ENCODE measurements at regions not wholly inside any gene's neighbourhood (a gene's known extent, or its start where the extent isn't known, plus 50 kb on each side); places are given as distances from the start of the nearest gene placed in this dataset.

- no peaks in the 10 kb centered on the region for H3K9me3 Mint-ChIP-seq
- H3K4me1 Mint-ChIP-seq, result no peaks in the 10 kb centered on the region
- H3K27me3 Mint-ChIP-seq, result no peaks in the 10 kb centered on the region
- no peak overlapping the region for H3K27ac Mint-ChIP-seq
- no peaks in the 10 kb centered on the region for H3K36me3 Mint-ChIP-seq
- H3K4me3 Mint-ChIP-seq, result no peak overlapping the region
These were observed 275.2 kb upstream of the KCNMB2 start for GRCh38 chr3:178260887-178261565.

GRCh38 chr3:178263236-178263916, 272.9 kb upstream of the KCNMB2 start:
- Mint-ChIP-seq H3K4me3 (no peak overlapping the region), H3K4me1 (no peaks in the 10 kb centered on the region), H3K9me3 (no peaks in the 10 kb centered on the region), H3K27ac (no peak overlapping the region), H3K36me3 (no peaks in the 10 kb centered on the region), H3K27me3 (no peaks in the 10 kb centered on the region)

- H3K27ac Mint-ChIP-seq, result no peak overlapping the region
- no peaks in the 10 kb centered on the region for H3K4me1 Mint-ChIP-seq
- H3K9me3 Mint-ChIP-seq, result no peaks in the 10 kb centered on the region
- H3K27me3 Mint-ChIP-seq, result no peaks in the 10 kb centered on the region
- H3K4me3 Mint-ChIP-seq, result no peak overlapping the region
- no peaks in the 10 kb centered on the region for H3K36me3 Mint-ChIP-seq
These were observed 268.9 kb upstream of the KCNMB2 start for GRCh38 chr3:178267158-178267844.

- no peak overlapping the region for H3K4me3 Mint-ChIP-seq
- H3K36me3 Mint-ChIP-seq, result no peaks in the 10 kb centered on the region
- H3K9me3 Mint-ChIP-seq, result no peaks in the 10 kb centered on the region
- no peak overlapping the region for H3K27ac Mint-ChIP-seq
- no peaks in the 10 kb centered on the region for H3K4me1 Mint-ChIP-seq
- H3K27me3 Mint-ChIP-seq, result no peaks in the 10 kb centered on the region
These were observed 265.4 kb upstream of the KCNMB2 start for GRCh38 chr3:178270838-178271237.

- Mint-ChIP-seq H3K27me3 (no peaks in the 10 kb centered on the region), H3K27ac (no peak overlapping the region), H3K4me1 (no peaks in the 10 kb centered on the region), H3K9me3 (no peaks in the 10 kb centered on the region), H3K4me3 (no peak overlapping the region), H3K36me3 (no peaks in the 10 kb centered on the region)
These were observed 264.4 kb upstream of the KCNMB2 start for GRCh38 chr3:178271740-178272387.

GRCh38 chr3:178272841-178273240, 263.4 kb upstream of the KCNMB2 start:
- H3K4me1 Mint-ChIP-seq, result no peaks in the 10 kb centered on the region
- no peak overlapping the region for H3K4me3 Mint-ChIP-seq
- no peaks in the 10 kb centered on the region for H3K9me3 Mint-ChIP-seq
- no peaks in the 10 kb centered on the region for H3K36me3 Mint-ChIP-seq
- no peaks in the 10 kb centered on the region for H3K27me3 Mint-ChIP-seq
- no peak overlapping the region for H3K27ac Mint-ChIP-seq

- Mint-ChIP-seq H3K27me3 (no peaks in the 10 kb centered on the region), H3K9me3 (peaks cover 11% of the 10 kb centered on the region)
These were observed 261.5 kb upstream of the KCNMB2 start for GRCh38 chr3:178274711-178275110.

GRCh38 chr3:178275311-178275710, 260.9 kb upstream of the KCNMB2 start:
- Mint-ChIP-seq H3K9me3 (peaks cover 15% of the 10 kb centered on the region), H3K4me1 (no peaks in the 10 kb centered on the region), H3K36me3 (peaks cover 6% of the 10 kb centered on the region), H3K4me3 (no peak overlapping the region), H3K27me3 (no peaks in the 10 kb centered on the region), H3K27ac (no peak overlapping the region)

More at GRCh38 chr3:178274711-178275110, 261.5 kb upstream of the KCNMB2 start:
- H3K36me3 Mint-ChIP-seq, result peaks cover 4% of the 10 kb centered on the region
- no peak overlapping the region for H3K4me3 Mint-ChIP-seq
- no peak overlapping the region for H3K27ac Mint-ChIP-seq
- H3K4me1 Mint-ChIP-seq, result no peaks in the 10 kb centered on the region

- Mint-ChIP-seq H3K27me3 (no peaks in the 10 kb centered on the region), H3K36me3 (peaks cover 6% of the 10 kb centered on the region), H3K9me3 (peaks cover 17% of the 10 kb centered on the region), H3K4me1 (no peaks in the 10 kb centered on the region), H3K4me3 (no peak overlapping the region), H3K27ac (no peak overlapping the region)
These were observed 260.4 kb upstream of the KCNMB2 start for GRCh38 chr3:178275793-178276192.

- Mint-ChIP-seq H3K27ac (no peak overlapping the region), H3K36me3 (peaks cover 6% of the 10 kb centered on the region), H3K4me1 (no peaks in the 10 kb centered on the region), H3K9me3 (peaks cover 20% of the 10 kb centered on the region), H3K4me3 (no peak overlapping the region), H3K27me3 (no peaks in the 10 kb centered on the region)
These were observed 258.6 kb upstream of the KCNMB2 start for GRCh38 chr3:178277605-178278004.

- peaks cover 26% of the 10 kb centered on the region for H3K9me3 Mint-ChIP-seq
- H3K4me1 Mint-ChIP-seq, result no peaks in the 10 kb centered on the region
- no peak overlapping the region for H3K27ac Mint-ChIP-seq
- H3K27me3 Mint-ChIP-seq, result no peaks in the 10 kb centered on the region
- H3K4me3 Mint-ChIP-seq, result no peak overlapping the region
- peaks cover 8% of the 10 kb centered on the region for H3K36me3 Mint-ChIP-seq
These were observed 252.7 kb upstream of the KCNMB2 start for GRCh38 chr3:178283561-178283960.

- Mint-ChIP-seq H3K4me1 (no peaks in the 10 kb centered on the region), H3K36me3 (peaks cover 8% of the 10 kb centered on the region), H3K27me3 (no peaks in the 10 kb centered on the region), H3K9me3 (peaks cover 23% of the 10 kb centered on the region), H3K27ac (no peak overlapping the region), H3K4me3 (no peak overlapping the region)
These were observed 252.1 kb upstream of the KCNMB2 start for GRCh38 chr3:178284181-178284580.

GRCh38 chr3:178288074-178288473, 248.2 kb upstream of the KCNMB2 start:
- Mint-ChIP-seq H3K4me1 (no peaks in the 10 kb centered on the region), H3K27me3 (no peaks in the 10 kb centered on the region), H3K27ac (no peak overlapping the region), H3K36me3 (peaks cover 4% of the 10 kb centered on the region), H3K4me3 (no peak overlapping the region), H3K9me3 (peaks cover 9% of the 10 kb centered on the region)

- no peak overlapping the region for H3K27ac Mint-ChIP-seq
- peaks cover 4% of the 10 kb centered on the region for H3K36me3 Mint-ChIP-seq
- no peaks in the 10 kb centered on the region for H3K27me3 Mint-ChIP-seq
- H3K4me3 Mint-ChIP-seq, result no peak overlapping the region
- H3K4me1 Mint-ChIP-seq, result no peaks in the 10 kb centered on the region
- peaks cover 9% of the 10 kb centered on the region for H3K9me3 Mint-ChIP-seq
These were observed 246.6 kb upstream of the KCNMB2 start for GRCh38 chr3:178289544-178290160.

GRCh38 chr3:178291574-178292370, 244.5 kb upstream of the KCNMB2 start:
- Mint-ChIP-seq H3K4me3 (no peak overlapping the region), H3K27ac (no peak overlapping the region), H3K36me3 (peaks cover 4% of the 10 kb centered on the region), H3K27me3 (no peaks in the 10 kb centered on the region), H3K4me1 (no peaks in the 10 kb centered on the region), H3K9me3 (peaks cover 8% of the 10 kb centered on the region)

Data from activated naive CD4-positive, alpha-beta T cell treated with anti-CD3 and anti-CD28 coated beads, Interleukin-2, amount 50 U/mL, for 24 hours (primary cell).